ENCODE measurements at regions not wholly inside any gene's neighbourhood (a gene's known extent, or its start where the extent isn't known, plus 50 kb on each side); places are given as distances from the start of the nearest gene placed in this dataset.

- TF ChIP-seq FOXP4 (CRISPR knock-in tag; IDR thresholded peaks at IDR 0.05) (no peak), MYBL2 (CRISPR knock-in tag; IDR thresholded peaks at IDR 0.05) (no peak), ZNF425 (CRISPR knock-in tag; conservative IDR thresholded peaks at IDR 0.05) (no peak)
Observed at GRCh38 chr6:169935861-169936260, 184.4 kb downstream of the ERMARD start (continued).

GRCh38 chr6:169935348-169935718, 183.9 kb downstream of the ERMARD start:
- H3K4me1 Mint-ChIP-seq = peaks cover 40% of the 10 kb centered on the region
- no peaks in the 10 kb centered on the region for H3K36me3 Mint-ChIP-seq
- peaks cover 60% of the 10 kb centered on the region for H3K27me3 Mint-ChIP-seq (ENCODE audit: low read depth)
- ATAC-seq = no peak
- no peak overlapping the region for H3K27ac Mint-ChIP-seq
- DNase-seq (ENCODE audit: low spot score) = no peak
- no peaks in the 10 kb centered on the region for H3K9me3 Mint-ChIP-seq
- ChIA-PET CTCF (interaction anchor here (1.0 to 4.7 kb wide), 2 partner anchors 104 to 582 kb away, joined by 4 to 43 read pairs; no protein-coding TSS in a partner anchor), POLR2A (no interaction called here)
- no peak for TF ChIP-seq GTF2I (CRISPR knock-in tag; conservative IDR thresholded peaks at IDR 0.05)
- no peak for TF ChIP-seq TEAD4 (CRISPR knock-in tag; IDR thresholded peaks at IDR 0.05)
- TF ChIP-seq TCF7 (CRISPR knock-in tag; IDR thresholded peaks at IDR 0.05; ENCODE audit: low read depth) = no peak
- no peak for TF ChIP-seq E2F1 (CRISPR knock-in tag; IDR thresholded peaks at IDR 0.05)
- no peak for TF ChIP-seq FOXK1 (CRISPR knock-in tag; IDR thresholded peaks at IDR 0.05)
- TF ChIP-seq SMAD3 (CRISPR knock-in tag; IDR thresholded peaks at IDR 0.05; ENCODE audit: borderline replicate concordance) = no peak
- TF ChIP-seq ZSCAN18 (CRISPR knock-in tag; IDR thresholded peaks at IDR 0.05) = no peak
- no peak for TF ChIP-seq MAX (CRISPR knock-in tag; IDR thresholded peaks at IDR 0.05)
- TF ChIP-seq CBFB (CRISPR knock-in tag; IDR thresholded peaks at IDR 0.05; ENCODE audit: low read depth) = no peak
- H3K4me3 Mint-ChIP-seq = no peak overlapping the region

- ATAC-seq (no peak), DNase-seq (ENCODE audit: low spot score) (no peak)
- peaks cover 57% of the 10 kb centered on the region for H3K27me3 Mint-ChIP-seq (ENCODE audit: low read depth)
- no peak overlapping the region for H3K27ac Mint-ChIP-seq
- no peak overlapping the region for H3K4me3 Mint-ChIP-seq
- TF ChIP-seq HMGXB4 (CRISPR knock-in tag; IDR thresholded peaks at IDR 0.05) = no peak
- TF ChIP-seq TEAD1 (CRISPR knock-in tag; IDR thresholded peaks at IDR 0.05) = no peak
- TF ChIP-seq ZNF423 (CRISPR knock-in tag; IDR thresholded peaks at IDR 0.05) = no peak
- no peak for TF ChIP-seq HMGA2 (CRISPR knock-in tag; IDR thresholded peaks at IDR 0.05)
- no peak for TF ChIP-seq NFE2L1 (CRISPR knock-in tag; IDR thresholded peaks at IDR 0.05)
- H3K4me1 Mint-ChIP-seq = peaks cover 40% of the 10 kb centered on the region
- ChIA-PET CTCF (interaction anchor here (1.0 to 4.7 kb wide), 2 partner anchors 104 to 582 kb away, joined by 4 to 43 read pairs; no protein-coding TSS in a partner anchor), POLR2A (no interaction called here)
- no peaks in the 10 kb centered on the region for H3K36me3 Mint-ChIP-seq
- H3K9me3 Mint-ChIP-seq = peaks cover 5% of the 10 kb centered on the region; the same call in 1 of the 2 replicates
Observed at GRCh38 chr6:169934699-169935347, 183.4 kb downstream of the ERMARD start.

Data from WTC11 (cell line).